ENCODE measurements at regions not wholly inside any gene's neighbourhood (a gene's known extent, or its start where the extent isn't known, plus 50 kb on each side); places are given as distances from the start of the nearest gene placed in this dataset.

- Histone ChIP-seq H3K9me3 (ENCODE audit: control insufficient read depth, insufficient read depth, low read length) (no peaks in the 10 kb centered on the region), H3K36me3 (ENCODE audit: control insufficient read depth, insufficient read depth, low read length) (no peaks in the 10 kb centered on the region), H3K4me1 (ENCODE audit: control insufficient read depth, insufficient read depth, low read length) (no peaks in the 10 kb centered on the region), H3K4me3 (ENCODE audit: low read length) (no peak overlapping the region), H3K27ac (ENCODE audit: low read length) (no peak overlapping the region), H3K27me3 (ENCODE audit: control insufficient read depth, insufficient read depth, low read length) (no peaks in the 10 kb centered on the region)
- WGBS (ENCODE audit: insufficient coverage, insufficient read length), result no CpG with 5 or more reads among the region's 11 CpGs
- peak; percentile 22 for DNase-seq (ENCODE audit: low read depth, low spot score)
These were observed 553.1 kb downstream of the EFNB2 start for GRCh38 chr13:105982219-105982930.

GRCh38 chr13:105979131-105980011, 556.1 kb downstream of the EFNB2 start:
- no peak overlapping the region for H3K4me3 ChIP-seq (ENCODE audit: low read length)
- H3K9me3 ChIP-seq (ENCODE audit: control insufficient read depth, insufficient read depth, low read length), result no peaks in the 10 kb centered on the region
- no peaks in the 10 kb centered on the region for H3K27me3 ChIP-seq (ENCODE audit: control insufficient read depth, insufficient read depth, low read length)
- WGBS (ENCODE audit: insufficient coverage, insufficient read length), result no CpG with 5 or more reads among the region's 12 CpGs
- H3K27ac ChIP-seq (ENCODE audit: low read length), result no peak overlapping the region
- no peak for DNase-seq (ENCODE audit: low read depth, low spot score)
- no peaks in the 10 kb centered on the region for H3K36me3 ChIP-seq (ENCODE audit: control insufficient read depth, insufficient read depth, low read length)
- H3K4me1 ChIP-seq (ENCODE audit: control insufficient read depth, insufficient read depth, low read length), result no peaks in the 10 kb centered on the region

- 0 out of 2 replicates have a peak, but pooled peaks cover 1% of the 10 kb centered on the region for H3K4me1 ChIP-seq (ENCODE audit: control insufficient read depth, insufficient read depth, low read length)
- no peak for DNase-seq (ENCODE audit: low read depth, low spot score)
- no peaks in the 10 kb centered on the region for H3K9me3 ChIP-seq (ENCODE audit: control insufficient read depth, insufficient read depth, low read length)
- H3K4me3 ChIP-seq (ENCODE audit: low read length), result no peak overlapping the region
- no peak overlapping the region for H3K27ac ChIP-seq (ENCODE audit: low read length)
- H3K27me3 ChIP-seq (ENCODE audit: control insufficient read depth, insufficient read depth, low read length), result no peaks in the 10 kb centered on the region
- H3K36me3 ChIP-seq (ENCODE audit: control insufficient read depth, insufficient read depth, low read length), result no peaks in the 10 kb centered on the region
- no CpG with 5 or more reads among the region's 1 CpG for WGBS (ENCODE audit: insufficient coverage, insufficient read length)
These were observed 561.1 kb downstream of the EFNB2 start for GRCh38 chr13:105974380-105974779.

GRCh38 chr13:105972811-105973590, 562.5 kb downstream of the EFNB2 start:
- Histone ChIP-seq H3K27me3 (ENCODE audit: control insufficient read depth, insufficient read depth, low read length) (no peaks in the 10 kb centered on the region), H3K4me3 (ENCODE audit: low read length) (no peak overlapping the region), H3K9me3 (ENCODE audit: control insufficient read depth, insufficient read depth, low read length) (no peaks in the 10 kb centered on the region), H3K27ac (ENCODE audit: low read length) (no peak overlapping the region), H3K4me1 (ENCODE audit: control insufficient read depth, insufficient read depth, low read length) (0 out of 2 replicates have a peak, but pooled peaks cover 1% of the 10 kb centered on the region), H3K36me3 (ENCODE audit: control insufficient read depth, insufficient read depth, low read length) (no peaks in the 10 kb centered on the region)
- no CpG with 5 or more reads among the region's 14 CpGs for WGBS (ENCODE audit: insufficient coverage, insufficient read length)
- DNase-seq (ENCODE audit: low read depth, low spot score), result no peak

- no peak for DNase-seq (ENCODE audit: low read depth, low spot score)
- Histone ChIP-seq H3K4me1 (ENCODE audit: control insufficient read depth, insufficient read depth, low read length) (0 out of 2 replicates have a peak, but pooled peaks cover 1% of the 10 kb centered on the region), H3K36me3 (ENCODE audit: control insufficient read depth, insufficient read depth, low read length) (no peaks in the 10 kb centered on the region), H3K9me3 (ENCODE audit: control insufficient read depth, insufficient read depth, low read length) (no peaks in the 10 kb centered on the region), H3K27me3 (ENCODE audit: control insufficient read depth, insufficient read depth, low read length) (no peaks in the 10 kb centered on the region), H3K4me3 (ENCODE audit: low read length) (no peak overlapping the region), H3K27ac (ENCODE audit: low read length) (no peak overlapping the region)
- no CpG with 5 or more reads among the region's 7 CpGs for WGBS (ENCODE audit: insufficient coverage, insufficient read length)
These were observed 563.1 kb downstream of the EFNB2 start for GRCh38 chr13:105972306-105972721.

- Histone ChIP-seq H3K4me1 (ENCODE audit: control insufficient read depth, insufficient read depth, low read length) (0 out of 2 replicates have a peak, but pooled peaks cover 1% of the 10 kb centered on the region), H3K27ac (ENCODE audit: low read length) (no peak overlapping the region), H3K36me3 (ENCODE audit: control insufficient read depth, insufficient read depth, low read length) (no peaks in the 10 kb centered on the region), H3K4me3 (ENCODE audit: low read length) (no peak overlapping the region), H3K27me3 (ENCODE audit: control insufficient read depth, insufficient read depth, low read length) (no peaks in the 10 kb centered on the region), H3K9me3 (ENCODE audit: control insufficient read depth, insufficient read depth, low read length) (no peaks in the 10 kb centered on the region)
- DNase-seq (ENCODE audit: low read depth, low spot score), result no peak
- no CpG with 5 or more reads among the region's 3 CpGs for WGBS (ENCODE audit: insufficient coverage, insufficient read length)
These were observed 563.7 kb downstream of the EFNB2 start for GRCh38 chr13:105971738-105972137.

GRCh38 chr13:105971312-105971711, 564.1 kb downstream of the EFNB2 start:
- Histone ChIP-seq H3K9me3 (ENCODE audit: control insufficient read depth, insufficient read depth, low read length) (no peaks in the 10 kb centered on the region), H3K36me3 (ENCODE audit: control insufficient read depth, insufficient read depth, low read length) (no peaks in the 10 kb centered on the region), H3K4me1 (ENCODE audit: control insufficient read depth, insufficient read depth, low read length) (0 out of 2 replicates have a peak, but pooled peaks cover 1% of the 10 kb centered on the region), H3K4me3 (ENCODE audit: low read length) (no peak overlapping the region), H3K27me3 (ENCODE audit: control insufficient read depth, insufficient read depth, low read length) (no peaks in the 10 kb centered on the region), H3K27ac (ENCODE audit: low read length) (no peak overlapping the region)
- no CpG with 5 or more reads among the region's 4 CpGs for WGBS (ENCODE audit: insufficient coverage, insufficient read length)
- no peak for DNase-seq (ENCODE audit: low read depth, low spot score)

GRCh38 chr13:105969761-105970160, 565.7 kb downstream of the EFNB2 start:
- no CpG with 5 or more reads among the region's 4 CpGs for WGBS (ENCODE audit: insufficient coverage, insufficient read length)
- Histone ChIP-seq H3K27me3 (ENCODE audit: control insufficient read depth, insufficient read depth, low read length) (no peaks in the 10 kb centered on the region), H3K27ac (ENCODE audit: low read length) (no peak overlapping the region), H3K4me3 (ENCODE audit: low read length) (no peak overlapping the region), H3K4me1 (ENCODE audit: control insufficient read depth, insufficient read depth, low read length) (0 out of 2 replicates have a peak, but pooled peaks cover 1% of the 10 kb centered on the region), H3K36me3 (ENCODE audit: control insufficient read depth, insufficient read depth, low read length) (no peaks in the 10 kb centered on the region), H3K9me3 (ENCODE audit: control insufficient read depth, insufficient read depth, low read length) (no peaks in the 10 kb centered on the region)
- DNase-seq (ENCODE audit: low read depth, low spot score), result no peak

- WGBS (ENCODE audit: insufficient coverage, insufficient read length), result no CpG with 5 or more reads among the region's 7 CpGs
- no peaks in the 10 kb centered on the region for H3K9me3 ChIP-seq (ENCODE audit: control insufficient read depth, insufficient read depth, low read length)
These were observed 569.6 kb downstream of the EFNB2 start for GRCh38 chr13:105965910-105966309.

GRCh38 chr13:105962080-105962479, 573.4 kb downstream of the EFNB2 start:
- no peak overlapping the region for H3K4me3 ChIP-seq (ENCODE audit: low read length)
- no peaks in the 10 kb centered on the region for H3K4me1 ChIP-seq (ENCODE audit: control insufficient read depth, insufficient read depth, low read length)
- H3K9me3 ChIP-seq (ENCODE audit: control insufficient read depth, insufficient read depth, low read length), result no peaks in the 10 kb centered on the region
- DNase-seq (ENCODE audit: low read depth, low spot score), result no peak
- no peaks in the 10 kb centered on the region for H3K36me3 ChIP-seq (ENCODE audit: control insufficient read depth, insufficient read depth, low read length)
- no CpG with 5 or more reads among the region's 7 CpGs for WGBS (ENCODE audit: insufficient coverage, insufficient read length)
- no peaks in the 10 kb centered on the region for H3K27me3 ChIP-seq (ENCODE audit: control insufficient read depth, insufficient read depth, low read length)
- H3K27ac ChIP-seq (ENCODE audit: low read length), result no peak overlapping the region

More at GRCh38 chr13:105965910-105966309, 569.6 kb downstream of the EFNB2 start:
- Histone ChIP-seq H3K4me3 (ENCODE audit: low read length) (no peak overlapping the region), H3K4me1 (ENCODE audit: control insufficient read depth, insufficient read depth, low read length) (no peaks in the 10 kb centered on the region), H3K27ac (ENCODE audit: low read length) (no peak overlapping the region), H3K27me3 (ENCODE audit: control insufficient read depth, insufficient read depth, low read length) (no peaks in the 10 kb centered on the region), H3K36me3 (ENCODE audit: control insufficient read depth, insufficient read depth, low read length) (no peaks in the 10 kb centered on the region)
- no peak for DNase-seq (ENCODE audit: low read depth, low spot score)

All from iPS DF 6.9 (cell line).